A673 (cell line): ENCODE measurements at regions not wholly inside any gene's neighbourhood (a gene's known extent, or its start where the extent isn't known, plus 50 kb on each side); places are given as distances from the start of the nearest gene placed in this dataset.

Experiments
- CTCF ChIP-seq: fragments of 300-800, 200-600 bp; sonication (generic); conservative IDR thresholded peaks from 2 replicates; pipeline ENCODE4 v1.5.1; 2017; ENCODE audit warnings: low read depth, mild to moderate bottlenecking, antibody characterized with exemption, low read length, moderate library complexity, mixed read lengths
- EZH2 ChIP-seq: fragments of 200-600 bp; sonication (generic); IDR thresholded peaks from 2 replicates; pipeline ENCODE4 v1.6.1; 2017; ENCODE audit warnings: borderline replicate concordance, low read depth, mild to moderate bottlenecking, mixed read lengths, antibody characterized with exemption, low read length; ENCODE audit not compliant: poor library complexity, severe bottlenecking

- TF ChIP-seq CTCF (no peak), EZH2 (no peak)
Measured at GRCh38 chr1:213905344-213905743, 82.4 kb upstream of the PROX1 start.
